ELR (cell line): ENCODE measurements at regions not wholly inside any gene's neighbourhood (a gene's known extent, or its start where the extent isn't known, plus 50 kb on each side); places are given as distances from the start of the nearest gene placed in this dataset.
"Not testable (repeated sequence)": the region's sequence is repeated elsewhere in the genome, so short reads cannot be mapped to it uniquely, and the experiment has no call there.

Source experiments
- DNase-seq: peaks from one replicate; pipeline ENCODE4 v3.0.0-alpha.2; 2015; ENCODE audit warnings: low read depth

- DNase-seq: no peak
Measured at GRCh38 chr16:9594047-9594446, 502.6 kb downstream of the HAPSTR1 start.

DNA sequence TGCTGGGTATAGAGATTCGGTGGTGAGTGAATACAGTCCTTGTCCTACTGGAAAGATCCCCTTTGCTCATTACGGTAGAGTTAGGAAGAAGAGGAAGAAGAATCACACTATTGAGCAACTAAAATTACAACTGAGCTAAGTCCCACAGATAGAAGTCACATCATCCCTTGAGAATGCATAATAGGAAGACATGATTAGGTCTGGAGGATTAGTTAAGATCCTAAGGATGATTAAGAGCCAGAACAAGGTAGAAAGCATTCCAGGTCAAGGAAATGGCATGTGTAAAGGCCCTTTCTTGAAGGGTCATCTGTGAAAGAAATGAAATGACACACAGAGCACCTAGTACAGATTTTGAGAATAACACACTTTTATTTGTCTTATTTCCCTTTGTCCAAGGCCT, 503.5 kb downstream of the HAPSTR1 start:
- DNase-seq: no peak

DNA sequence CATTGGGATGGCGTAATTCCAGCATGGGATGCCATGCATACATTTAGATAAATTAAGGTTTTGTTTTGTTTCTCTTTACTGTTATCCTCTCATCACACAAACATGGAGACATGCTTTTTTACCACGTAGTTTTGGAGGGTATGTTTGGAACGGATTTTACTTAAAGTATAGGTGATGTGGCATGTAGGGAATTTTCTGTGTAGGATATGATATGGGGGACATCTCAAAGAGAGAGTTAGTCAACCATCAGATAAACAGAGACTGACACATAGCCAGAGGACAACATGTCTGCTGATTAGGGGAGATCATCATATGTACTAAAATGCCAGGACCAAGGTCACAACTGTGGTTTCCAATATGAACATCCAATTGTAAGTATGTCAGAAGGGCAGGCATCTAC, 503.9 kb downstream of the HAPSTR1 start:
- no peak for DNase-seq

DNA sequence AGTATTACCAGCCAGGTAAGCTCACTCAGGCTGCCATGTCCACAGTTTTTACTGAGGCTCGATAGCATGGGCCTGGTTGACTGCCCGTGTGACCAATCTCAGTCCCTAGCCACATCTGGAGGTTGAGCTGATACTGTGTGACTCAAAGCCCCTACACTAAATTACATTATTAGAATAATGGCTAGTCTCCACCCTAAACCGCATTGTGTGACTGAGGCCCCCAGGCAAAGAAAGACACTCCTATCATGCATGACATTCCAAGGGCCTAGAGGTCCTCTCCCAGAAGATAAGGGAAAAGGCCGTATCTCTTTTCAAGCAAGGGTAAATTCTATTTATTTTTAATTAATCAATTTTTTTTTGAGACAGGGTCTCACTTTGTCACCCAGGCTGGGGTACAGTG, 505.3 kb downstream of the HAPSTR1 start:
- DNase-seq: no peak

GRCh38 chr16:9597967-9598730, 506.7 kb downstream of the HAPSTR1 start:
- DNase-seq: no peak

DNA sequence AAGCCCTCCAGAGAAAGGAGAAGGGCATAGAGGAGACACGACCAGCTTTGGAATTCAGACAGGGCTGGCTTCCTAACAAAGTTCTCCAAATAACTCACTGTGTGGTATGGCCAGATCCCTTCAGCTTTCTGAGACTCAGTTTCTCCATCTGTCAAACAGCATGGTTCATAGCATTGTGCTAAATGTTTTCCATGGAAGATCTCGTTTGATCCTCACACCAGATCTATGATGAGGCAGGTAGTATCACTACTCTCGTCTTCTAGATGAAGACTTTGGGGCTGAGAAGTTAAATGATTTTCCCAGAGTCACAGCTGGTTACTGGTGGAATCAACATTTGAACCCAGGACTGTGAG, 507.3 kb downstream of the HAPSTR1 start:
- DNase-seq: no peak

GRCh38 chr16:9599415-9600120, 508.1 kb downstream of the HAPSTR1 start:
- DNase-seq: no peak

- no peak for DNase-seq
Measured at GRCh38 chr16:9602189-9602588, 510.7 kb downstream of the HAPSTR1 start.

DNA sequence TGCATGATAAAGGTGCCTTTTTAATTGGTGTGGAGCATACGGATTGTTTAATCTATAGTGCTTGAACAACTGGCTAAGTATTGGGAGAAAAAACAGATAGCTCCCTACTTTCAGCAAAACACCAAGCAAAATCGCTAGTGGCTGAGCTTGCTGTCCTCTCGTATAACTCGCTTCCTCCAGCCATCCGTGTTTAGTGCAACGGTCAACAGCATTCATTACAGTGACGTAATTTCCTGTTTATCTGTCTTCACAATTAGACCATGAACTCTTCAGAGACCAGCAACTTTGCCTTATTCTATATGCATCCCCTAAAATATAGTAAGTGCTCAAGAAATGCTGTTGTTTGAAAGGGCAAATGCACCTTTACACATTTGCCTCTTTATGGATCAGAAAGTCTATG, 511.9 kb downstream of the HAPSTR1 start:
- no peak for DNase-seq

- no peak for DNase-seq
Measured at GRCh38 chr16:9607515-9608230, 516.2 kb downstream of the HAPSTR1 start.

- DNase-seq: no peak
Measured at GRCh38 chr16:9610727-9611126, 519.3 kb downstream of the HAPSTR1 start.

DNA sequence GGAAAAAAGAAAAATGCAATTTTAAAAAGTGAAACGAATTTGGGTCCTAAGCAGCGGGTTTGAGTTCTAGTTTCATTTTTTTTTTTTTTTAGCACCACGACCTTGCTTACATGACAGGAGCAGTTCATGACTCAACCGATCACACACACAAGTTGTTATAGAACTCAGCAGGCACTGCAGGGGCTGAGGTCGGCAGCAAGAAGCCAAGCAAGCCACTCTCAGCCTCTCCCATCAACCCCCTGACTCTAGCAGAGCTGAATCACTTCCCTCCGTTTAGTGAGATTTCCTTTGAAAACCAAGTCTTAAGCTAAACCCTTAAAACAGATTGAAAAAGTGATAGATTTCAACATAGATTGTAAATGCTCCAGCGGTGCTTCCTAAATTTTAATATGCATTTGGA, 520.8 kb downstream of the HAPSTR1 start:
- no peak for DNase-seq

- DNase-seq: no peak
Measured at GRCh38 chr16:9614389-9614788, 522.9 kb downstream of the HAPSTR1 start.

DNA sequence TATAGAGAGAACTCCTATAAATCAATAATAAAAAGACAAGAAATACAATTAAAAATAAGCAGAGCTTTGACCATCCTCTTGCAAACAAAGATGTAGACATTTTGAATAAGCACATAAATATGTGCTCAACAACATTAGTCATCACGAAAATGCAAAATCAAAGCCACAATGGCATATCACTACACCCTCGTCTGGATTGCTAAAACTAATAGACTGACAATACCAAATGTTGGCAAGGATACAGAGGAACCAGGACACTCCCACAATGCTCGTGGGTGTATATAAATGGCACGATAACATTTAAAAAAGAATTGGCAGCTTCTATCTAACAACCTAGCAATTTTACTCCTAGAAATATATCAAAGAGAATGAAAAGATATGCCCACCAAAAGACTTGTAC, 530.8 kb downstream of the HAPSTR1 start:
- DNase-seq: no peak

- no peak for DNase-seq
Measured at GRCh38 chr16:9625122-9625521, 533.7 kb downstream of the HAPSTR1 start.

GRCh38 chr16:9627427-9627826, 536.0 kb downstream of the HAPSTR1 start:
- no peak for DNase-seq

DNA sequence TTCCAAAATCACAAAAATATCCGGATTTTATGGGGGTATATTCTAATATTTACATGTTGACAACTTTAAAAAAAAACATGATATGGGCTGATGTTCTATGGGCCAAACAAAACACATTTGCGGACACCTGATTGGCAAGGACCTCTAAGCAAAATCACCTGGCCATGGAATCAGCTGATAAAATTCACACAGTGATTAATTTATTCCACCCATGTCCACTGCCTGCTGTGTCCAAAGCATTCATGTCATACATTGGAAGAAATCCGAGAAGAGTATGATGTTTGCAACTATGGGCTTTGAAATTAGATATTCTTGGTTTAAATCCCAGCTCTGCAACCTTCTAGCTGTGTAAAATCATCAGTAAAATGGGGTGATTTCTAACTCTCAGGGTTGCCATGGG, 538.7 kb downstream of the HAPSTR1 start:
- no peak for DNase-seq

GRCh38 chr16:9630985-9631384, 539.5 kb downstream of the HAPSTR1 start:
- DNase-seq: no peak

DNA sequence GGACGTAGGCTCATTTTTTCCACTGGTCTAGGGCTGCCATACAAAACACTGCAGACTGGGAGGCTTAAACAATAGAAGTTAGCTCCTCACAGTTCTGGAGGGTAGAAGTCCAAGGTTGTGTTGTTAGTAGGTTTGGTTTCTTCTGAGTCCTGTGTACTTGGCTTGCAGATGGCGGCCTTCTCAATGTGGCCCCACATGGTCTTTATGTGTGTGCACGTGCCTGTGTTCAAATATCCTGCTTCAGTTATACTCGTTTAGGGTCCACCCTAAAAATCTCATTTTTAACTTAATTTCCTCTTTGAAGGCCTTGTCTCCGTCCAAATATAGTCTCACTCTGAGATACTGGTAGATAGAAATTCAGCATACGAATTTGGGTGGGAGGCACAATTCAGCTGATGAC, 542.4 kb downstream of the HAPSTR1 start:
- no peak for DNase-seq

GRCh38 chr16:9635150-9635720, 543.8 kb downstream of the HAPSTR1 start:
- DNase-seq: not testable (repeated sequence)

GRCh38 chr16:9644258-9644657, 538.0 kb downstream of the GRIN2A start:
- no peak for DNase-seq

DNA sequence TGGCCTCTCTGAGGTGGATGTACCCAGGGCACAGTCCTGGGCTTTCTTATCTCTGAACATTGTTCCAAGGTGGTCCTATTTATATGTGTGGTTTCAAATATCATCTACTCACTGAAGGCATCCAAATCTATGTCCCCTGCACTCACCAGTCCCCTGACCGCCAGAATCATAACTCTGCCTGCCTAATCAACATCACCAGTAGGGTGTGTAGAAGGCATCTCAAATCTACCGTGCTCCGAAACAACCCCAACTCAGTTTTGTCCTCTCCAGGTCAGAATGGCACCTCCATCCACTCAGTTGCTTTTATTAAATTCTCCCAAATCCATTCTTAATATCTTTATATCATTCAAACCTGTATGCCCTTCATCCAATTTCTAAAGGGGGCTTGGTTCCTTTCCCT, 536.3 kb downstream of the GRIN2A start:
- DNase-seq: no peak
